OCI-LY7 (cell line): ENCODE measurements at regions not wholly inside any gene's neighbourhood (a gene's known extent, or its start where the extent isn't known, plus 50 kb on each side); places are given as distances from the start of the nearest gene placed in this dataset.

Experiments
- CTCF ChIP-seq: fragments of 200-600 bp; sonication (generic); conservative IDR thresholded peaks from 2 replicates; pipeline ENCODE4 v1.5.1; 2014; ENCODE audit warnings: mild to moderate bottlenecking, antibody characterized with exemption, low read length, moderate library complexity, mixed read lengths
- EZH2phosphoT487 ChIP-seq: fragments of 200-600 bp; sonication (generic); IDR thresholded peaks from 2 replicates; pipeline ENCODE4 v1.6.1; 2018; ENCODE audit warnings: low read depth, borderline replicate concordance, mild to moderate bottlenecking, mixed run types, antibody characterized with exemption, low read length, moderate library complexity, mixed read lengths

- TF ChIP-seq CTCF, result no peak
- TF ChIP-seq EZH2phosphoT487, result no peak
Observed at GRCh38 chr4:18440527-18441202, 419.1 kb upstream of the LCORL start.
